RWPE1 (cell line): ENCODE measurements at regions not wholly inside any gene's neighbourhood (a gene's known extent, or its start where the extent isn't known, plus 50 kb on each side); places are given as distances from the start of the nearest gene placed in this dataset.
"Not testable (repeated sequence)": the region's sequence is repeated elsewhere in the genome, so short reads cannot be mapped to it uniquely, and the experiment has no call there.

Experiments
- CTCF ChIA-PET: fragments of 350-600 bp; sonication (Branson Sonifier 250); formaldehyde crosslinking; extraction: SDS; loops from one replicate; lab custom pipeline; 2021; lab: Yijun Ruan, JAX
- POLR2A ChIA-PET: fragments of 400-600 bp; formaldehyde crosslinking; extraction: SDS; loops from one replicate; lab custom pipeline; 2020; ENCODE audit warnings: antibody characterized with exemption; ENCODE audit not compliant: low non-redundant PET; lab: Yijun Ruan, JAX
- DNase-seq: peaks from one replicate; pipeline ENCODE4 v3.0.0; 2012; ENCODE audit warnings: low spot score
- H3K27ac ChIP-seq: fragments of 450-650 bp; 2 replicates; pipeline ENCODE4 v1.5.1; 2017
- TF ChIP-seq, protein P1 (sequence below): fragments of 450-650 bp; conservative IDR thresholded peaks from 2 replicates; pipeline ENCODE4 v1.5.1; 2017; ENCODE audit warnings: low read depth, mild to moderate bottlenecking

GRCh38 chr18:79604913-79605880, 74.4 kb upstream of the CTDP1 start:
- ChIA-PET POLR2A (no interaction called here), CTCF (no interaction called here)
- TF ChIP-seq, protein P1, sequence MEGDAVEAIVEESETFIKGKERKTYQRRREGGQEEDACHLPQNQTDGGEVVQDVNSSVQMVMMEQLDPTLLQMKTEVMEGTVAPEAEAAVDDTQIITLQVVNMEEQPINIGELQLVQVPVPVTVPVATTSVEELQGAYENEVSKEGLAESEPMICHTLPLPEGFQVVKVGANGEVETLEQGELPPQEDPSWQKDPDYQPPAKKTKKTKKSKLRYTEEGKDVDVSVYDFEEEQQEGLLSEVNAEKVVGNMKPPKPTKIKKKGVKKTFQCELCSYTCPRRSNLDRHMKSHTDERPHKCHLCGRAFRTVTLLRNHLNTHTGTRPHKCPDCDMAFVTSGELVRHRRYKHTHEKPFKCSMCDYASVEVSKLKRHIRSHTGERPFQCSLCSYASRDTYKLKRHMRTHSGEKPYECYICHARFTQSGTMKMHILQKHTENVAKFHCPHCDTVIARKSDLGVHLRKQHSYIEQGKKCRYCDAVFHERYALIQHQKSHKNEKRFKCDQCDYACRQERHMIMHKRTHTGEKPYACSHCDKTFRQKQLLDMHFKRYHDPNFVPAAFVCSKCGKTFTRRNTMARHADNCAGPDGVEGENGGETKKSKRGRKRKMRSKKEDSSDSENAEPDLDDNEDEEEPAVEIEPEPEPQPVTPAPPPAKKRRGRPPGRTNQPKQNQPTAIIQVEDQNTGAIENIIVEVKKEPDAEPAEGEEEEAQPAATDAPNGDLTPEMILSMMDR, result no peak
- no peak for DNase-seq
- no peak overlapping the region for H3K27ac ChIP-seq

DNA sequence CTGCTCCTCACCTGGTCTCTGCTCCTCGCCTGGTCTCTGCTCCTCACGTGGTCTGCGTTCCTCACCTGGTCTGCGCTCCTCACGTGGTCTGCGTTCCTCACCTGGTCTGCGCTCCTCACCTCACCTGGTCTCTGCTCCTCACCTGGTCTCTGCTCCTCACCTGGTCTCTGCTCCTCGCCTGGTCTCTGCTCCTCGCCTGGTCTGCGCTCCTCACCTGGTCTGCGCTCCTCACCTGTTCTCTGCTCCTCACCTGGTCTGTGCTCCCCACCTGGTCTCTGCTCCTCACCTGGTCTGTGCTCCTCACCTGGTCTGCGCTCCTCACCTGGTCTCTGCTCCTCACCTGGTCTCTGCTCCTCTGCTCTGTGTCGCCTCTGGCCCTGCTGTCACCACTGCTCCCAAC, 73.5 kb upstream of the CTDP1 start:
- H3K27ac ChIP-seq, POLR2A ChIA-PET, CTCF ChIA-PET, DNase-seq: not testable (repeated sequence)

DNA sequence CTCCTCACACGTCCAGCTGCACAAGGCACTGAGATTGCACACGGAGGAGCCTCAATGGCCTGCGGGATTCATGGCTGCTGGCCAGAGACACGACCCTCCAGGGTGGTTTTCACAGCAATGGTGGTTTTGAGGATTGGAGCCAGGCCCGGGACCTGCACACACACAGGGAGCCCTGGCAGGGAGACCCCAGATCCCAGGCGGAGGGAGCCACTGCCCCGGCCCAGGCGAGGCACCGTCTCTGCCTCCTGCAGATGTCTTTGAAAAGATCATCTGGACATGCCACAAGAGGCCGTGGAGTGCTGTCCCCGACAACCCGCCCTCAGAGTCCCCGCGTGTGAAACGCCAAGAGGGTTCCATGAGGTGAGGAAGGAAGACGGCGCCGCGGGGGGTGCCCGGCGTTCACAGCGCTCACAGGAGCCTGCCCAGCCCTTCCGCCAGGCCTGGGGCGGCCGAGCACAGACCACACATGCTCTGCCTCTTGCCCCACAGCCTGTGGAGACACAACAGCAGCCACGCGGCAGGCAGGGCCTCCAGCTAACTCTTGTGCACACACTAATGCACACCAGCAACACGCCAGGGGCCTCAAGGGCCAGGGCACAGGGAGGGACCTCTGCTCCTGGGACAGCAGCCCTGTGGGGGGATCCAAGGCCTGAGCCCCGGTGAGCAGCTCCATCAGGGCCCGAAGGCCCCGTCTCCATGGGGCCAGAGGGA, 72.8 kb upstream of the CTDP1 start:
- ChIA-PET CTCF (no interaction called here), POLR2A (no interaction called here)
- no peak overlapping the region for H3K27ac ChIP-seq
- DNase-seq, result no peak
- TF ChIP-seq, protein P1, result no peak

DNA sequence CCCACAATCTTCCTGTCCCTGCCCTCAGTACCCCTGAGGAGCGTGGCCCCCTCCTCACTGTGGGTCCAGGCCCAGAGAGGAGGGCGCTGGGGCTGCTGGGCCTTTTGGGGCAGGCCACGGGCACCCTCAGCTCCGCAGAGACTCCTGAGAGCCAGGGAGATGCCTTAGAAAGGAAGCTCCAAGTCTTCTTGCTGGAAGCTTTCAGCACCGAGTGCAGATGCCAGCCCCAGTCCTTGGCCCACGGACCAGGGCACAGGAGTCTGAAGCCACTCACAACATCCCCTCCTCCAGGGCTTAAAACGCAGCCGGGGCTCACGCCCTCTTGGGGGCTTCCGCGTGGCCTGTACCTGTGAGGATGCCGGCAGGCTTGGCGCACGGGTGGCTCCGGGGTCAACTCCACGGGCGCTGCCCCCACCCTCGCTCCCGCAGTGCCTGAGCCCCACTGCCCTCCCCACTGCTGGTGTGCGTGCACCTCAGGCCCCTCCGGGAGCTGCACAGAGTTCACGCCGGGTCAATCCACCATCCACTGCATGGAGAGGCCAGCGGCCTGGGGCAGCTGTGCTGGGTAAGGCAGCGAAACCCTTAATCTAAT, 72.1 kb upstream of the CTDP1 start:
- TF ChIP-seq, protein P1, result no peak
- no peak overlapping the region for H3K27ac ChIP-seq
- CTCF ChIA-PET, result interaction anchor here (0.6 kb wide), 1 partner anchor 10 kb away, joined by 3 read pairs; no protein-coding TSS in a partner anchor
- DNase-seq, result no peak
- POLR2A ChIA-PET, result no interaction called here

DNA sequence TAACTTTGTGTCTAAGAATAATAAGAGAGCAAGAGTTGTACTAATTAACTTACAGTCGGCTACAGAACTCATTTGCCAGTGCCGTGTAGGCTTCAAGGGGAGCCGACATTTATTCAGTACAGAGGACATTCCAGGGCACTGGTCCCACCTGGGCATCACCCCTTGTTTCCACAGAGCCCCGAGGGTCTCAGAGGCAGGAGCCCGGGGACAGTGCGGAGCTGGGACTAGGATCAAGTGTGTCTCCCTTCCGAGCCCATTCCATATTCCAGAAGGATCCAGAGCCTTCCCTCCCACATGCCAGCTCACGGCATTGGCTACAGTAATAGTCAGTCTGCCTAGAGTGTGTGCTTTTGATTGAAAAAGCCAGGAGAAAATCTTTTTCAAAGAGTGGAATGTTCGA, 71.5 kb upstream of the CTDP1 start:
- POLR2A ChIA-PET, result no interaction called here
- CTCF ChIA-PET, result interaction anchor here (0.6 kb wide), 1 partner anchor 9 kb away, joined by 3 read pairs; no protein-coding TSS in a partner anchor
- TF ChIP-seq, protein P1, result no peak
- H3K27ac ChIP-seq, result no peak overlapping the region
- DNase-seq, result no peak

DNA sequence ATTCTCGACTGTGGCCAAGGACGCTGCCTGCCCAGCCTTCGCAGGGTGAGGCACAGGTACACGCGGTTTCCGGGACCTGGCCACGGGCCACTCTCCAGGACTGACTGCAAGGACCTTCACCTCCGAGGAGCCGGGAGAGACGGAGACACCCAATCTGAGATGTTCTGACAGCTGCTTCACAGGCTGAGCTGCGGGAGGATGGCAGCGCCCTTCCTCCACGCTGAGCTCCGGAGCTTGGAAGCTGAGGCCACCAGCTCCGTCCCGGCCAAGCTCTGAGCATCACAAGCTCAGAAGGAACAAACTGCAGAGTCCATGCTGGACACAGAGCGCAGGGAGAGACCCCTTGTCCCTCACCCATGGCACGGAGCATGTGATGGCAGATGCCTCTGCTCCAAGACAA, 71.1 kb upstream of the CTDP1 start:
- CTCF ChIA-PET, result no interaction called here
- no peak for DNase-seq
- no peak overlapping the region for H3K27ac ChIP-seq
- TF ChIP-seq, protein P1, result no peak
- POLR2A ChIA-PET, result no interaction called here
